SH-SY5Y (cell line): ENCODE measurements at regions not wholly inside any gene's neighbourhood (a gene's known extent, or its start where the extent isn't known, plus 50 kb on each side); places are given as distances from the start of the nearest gene placed in this dataset.

ENCODE experiments used
- GATA2 ChIP-seq: IDR thresholded peaks from 2 replicates; pipeline ENCODE4 v1.6.1; 2011; ENCODE audit warnings: mild to moderate bottlenecking, low read depth, low read length
- GATA3 ChIP-seq: IDR thresholded peaks from 2 replicates; pipeline ENCODE4 v1.6.1; 2011; ENCODE audit warnings: low read depth, mild to moderate bottlenecking, low read length, moderate library complexity

GRCh38 chr6:82555801-82556200 is 192.2 kb downstream of the TPBG start:
- TF ChIP-seq GATA3: no peak
- no peak for TF ChIP-seq GATA2
